HG02763 (cell line): ENCODE measurements at regions not wholly inside any gene's neighbourhood (a gene's known extent, or its start where the extent isn't known, plus 50 kb on each side); places are given as distances from the start of the nearest gene placed in this dataset.
"Not testable (repeated sequence)": the region's sequence is repeated elsewhere in the genome, so short reads cannot be mapped to it uniquely, and the experiment has no call there.

Experiments
- ATAC-seq: cut with Tn5 transposase; IDR thresholded peaks from one replicate; pipeline ENCODE4 v1.9.1; 2021; ENCODE audit warnings: mild to moderate bottlenecking, moderate library complexity; ENCODE audit not compliant: unreplicated experiment

- ATAC-seq, result no peak
These were observed 87.5 kb upstream of the RBPJ start for GRCh38 chr4:26233350-26233749.

- no peak for ATAC-seq
These were observed 85.3 kb upstream of the RBPJ start for GRCh38 chr4:26235500-26235899.

GRCh38 chr4:26237916-26238315 lies 82.9 kb upstream of the RBPJ start:
- ATAC-seq, result no peak

- ATAC-seq, result no peak
These were observed 82.4 kb upstream of the RBPJ start for GRCh38 chr4:26238426-26238777.

- no peak for ATAC-seq
These were observed 81.8 kb upstream of the RBPJ start for GRCh38 chr4:26238778-26239679.

GRCh38 chr4:26239801-26240200 lies 81.0 kb upstream of the RBPJ start:
- no peak for ATAC-seq

GRCh38 chr4:26241179-26241578 lies 79.6 kb upstream of the RBPJ start:
- ATAC-seq, result no peak

- no peak for ATAC-seq
These were observed 78.4 kb upstream of the RBPJ start for GRCh38 chr4:26242451-26242850.

GRCh38 chr4:26244138-26244537 lies 76.7 kb upstream of the RBPJ start:
- ATAC-seq, result not testable (repeated sequence)

GRCh38 chr4:26248647-26249046 lies 72.2 kb upstream of the RBPJ start:
- no peak for ATAC-seq

- no peak for ATAC-seq
These were observed 68.3 kb upstream of the RBPJ start for GRCh38 chr4:26252349-26253025.

GRCh38 chr4:26253968-26254367 lies 66.8 kb upstream of the RBPJ start:
- no peak for ATAC-seq

- no peak for ATAC-seq
These were observed 64.8 kb upstream of the RBPJ start for GRCh38 chr4:26255989-26256388.

GRCh38 chr4:26257444-26257843 lies 63.4 kb upstream of the RBPJ start:
- ATAC-seq, result not testable (repeated sequence)

- ATAC-seq, result no peak
These were observed 63.0 kb upstream of the RBPJ start for GRCh38 chr4:26257850-26258249.

- ATAC-seq, result no peak
These were observed 60.2 kb upstream of the RBPJ start for GRCh38 chr4:26260571-26260970.

- no peak for ATAC-seq
These were observed 59.4 kb upstream of the RBPJ start for GRCh38 chr4:26261405-26261804.

GRCh38 chr4:26263165-26263564 lies 57.6 kb upstream of the RBPJ start:
- ATAC-seq, result no peak

- ATAC-seq, result no peak
These were observed 56.7 kb upstream of the RBPJ start for GRCh38 chr4:26264109-26264508.

- ATAC-seq, result no peak
These were observed 53.7 kb upstream of the RBPJ start for GRCh38 chr4:26267087-26267486.

- no peak for ATAC-seq
These were observed 52.6 kb upstream of the RBPJ start for GRCh38 chr4:26268246-26268645.

- no peak for ATAC-seq
These were observed 51.8 kb upstream of the RBPJ start for GRCh38 chr4:26269038-26269437.
